Neural cell (in vitro differentiated cells): ENCODE measurements at regions not wholly inside any gene's neighbourhood (a gene's known extent, or its start where the extent isn't known, plus 50 kb on each side); places are given as distances from the start of the nearest gene placed in this dataset.

Experiments used
- H2AFZ ChIP-seq: fragments of 200-600, 300-800 bp; sonication (generic), shearing (Covaris generic); 2 replicates; pipeline ENCODE4 v1.6.0; 2014; ENCODE audit warnings: low read depth, mild to moderate bottlenecking, antibody characterized with exemption, low read length, moderate library complexity
- H3F3A ChIP-seq: fragments of 200-600 bp; shearing (Covaris generic); 2 replicates; pipeline ENCODE4 v1.6.1; 2016; ENCODE audit warnings: mild to moderate bottlenecking, moderate library complexity, mixed read lengths, antibody characterized with exemption, low read length; ENCODE audit not compliant: insufficient read depth, poor library complexity, severe bottlenecking
- H3K27ac ChIP-seq: fragments of 200-600, 300-800 bp; sonication (generic), shearing (Covaris generic); 2 replicates; pipeline ENCODE4 v1.5.1; 2014; ENCODE audit warnings: mild to moderate bottlenecking, low read length, moderate library complexity
- H3K27me3 ChIP-seq: fragments of 300-800, 200-600 bp; sonication (generic), shearing (Covaris generic); 2 replicates; pipeline ENCODE4 v1.6.0; 2014; ENCODE audit warnings: mild to moderate bottlenecking, low read depth, low read length, moderate library complexity; ENCODE audit not compliant: insufficient read depth
- H3K36me3 ChIP-seq: fragments of 300-800, 200-600 bp; sonication (generic), shearing (Covaris generic); 2 replicates; pipeline ENCODE4 v1.5.1; 2014; ENCODE audit warnings: mild to moderate bottlenecking, antibody characterized with exemption, low read length, moderate library complexity; ENCODE audit not compliant: insufficient read depth
- H3K4me2 ChIP-seq: fragments of 300-800, 200-600 bp; sonication (generic), shearing (Covaris generic); 2 replicates; pipeline ENCODE4 v1.6.0; 2014; ENCODE audit warnings: mild to moderate bottlenecking, low read length
- H3K4me3 ChIP-seq: fragments of 300-800, 200-600 bp; sonication (generic), shearing (Covaris generic); 2 replicates; pipeline ENCODE4 v1.5.1; 2014; ENCODE audit warnings: mild to moderate bottlenecking, low read length, moderate library complexity
- H3K79me2 ChIP-seq: fragments of 200-600 bp; shearing (Covaris generic); replicated peaks from 2 replicates; pipeline ENCODE4 v1.6.0; 2014; ENCODE audit warnings: mild to moderate bottlenecking, low read length, moderate library complexity; ENCODE audit not compliant: insufficient read depth
- H3K9ac ChIP-seq: fragments of 300-800, 200-600 bp; sonication (generic), shearing (Covaris generic); 2 replicates; pipeline ENCODE4 v1.6.1; 2016; ENCODE audit warnings: mild to moderate bottlenecking, low read length, mixed read lengths
- H3K9me2 ChIP-seq: fragments of 200-600 bp; shearing (Covaris generic); 2 replicates; pipeline ENCODE4 v1.6.1; 2016; ENCODE audit warnings: mild to moderate bottlenecking, low read length, mixed read lengths; ENCODE audit not compliant: insufficient read depth
- H3K9me3 ChIP-seq: fragments of 200-600, 300-800 bp; sonication (generic), shearing (Covaris generic); 2 replicates; pipeline ENCODE4 v1.6.1; 2016; ENCODE audit warnings: mild to moderate bottlenecking, mixed run types, low read length, moderate library complexity, mixed read lengths
- H4K20me1 ChIP-seq: fragments of 200-600 bp; shearing (Covaris generic); 2 replicates; pipeline ENCODE4 v1.6.1; 2016; ENCODE audit warnings: mild to moderate bottlenecking, mixed run types; ENCODE audit not compliant: insufficient read depth
- EP300 ChIP-seq: fragments of 450-650 bp; conservative IDR thresholded peaks from 2 replicates; pipeline ENCODE4 v1.6.1; 2014; ENCODE audit warnings: antibody characterized with exemption, mild to moderate bottlenecking, moderate library complexity; ENCODE audit not compliant: poor library complexity, severe bottlenecking
- EZH2 ChIP-seq: fragments of 200-600, 300-800 bp; shearing (Covaris generic), sonication (generic); IDR thresholded peaks from 2 replicates; pipeline ENCODE4 v1.6.1; 2014; ENCODE audit warnings: antibody characterized with exemption, low read length, borderline replicate concordance, mild to moderate bottlenecking; ENCODE audit not compliant: insufficient read depth, poor library complexity, severe bottlenecking
- MXI1 ChIP-seq: fragments of 450-650 bp; conservative IDR thresholded peaks from 2 replicates; pipeline ENCODE4 v1.6.1; 2014; ENCODE audit warnings: antibody characterized with exemption, mild to moderate bottlenecking; ENCODE audit not compliant: poor library complexity, severe bottlenecking
- POLR2AphosphoS5 ChIP-seq: IDR thresholded peaks from 2 replicates; pipeline ENCODE4 v1.6.1; 2012
- RAD21 ChIP-seq: fragments of 450-650 bp; conservative IDR thresholded peaks from 2 replicates; pipeline ENCODE4 v1.6.1; 2014; ENCODE audit warnings: antibody characterized with exemption, mild to moderate bottlenecking, moderate library complexity
- SMC3 ChIP-seq: fragments of 450-650 bp; conservative IDR thresholded peaks from 2 replicates; pipeline ENCODE4 v1.6.1; 2014; ENCODE audit warnings: antibody characterized with exemption, mild to moderate bottlenecking, moderate library complexity; ENCODE audit not compliant: poor library complexity
- TAF1 ChIP-seq: IDR thresholded peaks from 2 replicates; pipeline ENCODE4 v1.6.1; 2012; ENCODE audit warnings: low read depth
- TF ChIP-seq, protein P1 (sequence below): IDR thresholded peaks from 2 replicates; pipeline ENCODE4 v1.6.1; 2012; ENCODE audit warnings: borderline replicate concordance
- TF ChIP-seq, protein P2 (sequence below): fragments of 450-650 bp; IDR thresholded peaks from 2 replicates; pipeline ENCODE4 v1.5.1; 2014; ENCODE audit warnings: antibody characterized with exemption, mild to moderate bottlenecking, moderate library complexity; ENCODE audit not compliant: poor library complexity, severe bottlenecking

DNA sequence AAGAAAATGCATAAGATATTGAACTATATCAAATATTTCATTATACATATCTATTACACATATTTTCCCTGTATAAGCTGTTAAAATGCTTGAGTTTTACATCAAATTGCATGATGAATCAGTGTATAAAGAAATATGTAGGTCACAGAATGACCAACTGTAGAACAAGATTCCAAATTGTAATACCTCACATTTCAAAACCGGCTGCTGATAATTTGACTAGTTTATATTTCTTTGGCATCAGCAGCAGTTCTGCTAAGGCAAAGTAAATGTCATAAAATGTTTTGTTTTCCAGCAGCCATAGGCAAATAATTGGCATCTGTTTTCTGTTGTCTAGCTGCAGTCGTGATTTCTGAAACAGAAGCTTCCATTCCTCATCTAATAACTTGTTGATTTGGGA is 633.9 kb downstream of the ARL4A start:
- Histone ChIP-seq H3K4me2 (no peak overlapping the region), H3K9me2 (no peaks in the 10 kb centered on the region)

DNA sequence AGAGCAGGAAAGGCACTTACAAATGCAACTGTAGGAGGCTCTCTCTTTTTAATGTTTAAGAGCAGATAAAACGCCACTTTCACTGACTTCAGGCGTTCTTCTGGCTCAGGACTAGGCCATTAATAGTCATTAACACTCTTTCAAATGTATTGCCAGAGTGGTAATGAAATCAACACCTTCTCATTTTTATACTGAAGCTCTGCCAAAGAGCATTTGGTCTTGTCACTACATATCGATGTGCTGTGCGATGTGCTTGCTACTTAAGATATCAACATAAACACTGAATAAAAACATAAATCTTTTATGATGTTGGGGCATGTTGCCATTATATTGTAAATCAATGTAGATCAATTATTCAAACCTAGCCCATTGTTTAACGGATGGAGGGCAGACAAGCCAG is 634.7 kb downstream of the ARL4A start:
- Histone ChIP-seq H3K9me3 (peaks cover 6% of the 10 kb centered on the region), H3K4me3 (no peak overlapping the region), H3K4me2 (no peak overlapping the region), H3K36me3 (no peaks in the 10 kb centered on the region), H3K27ac (no peak overlapping the region), H3K27me3 (no peaks in the 10 kb centered on the region), H4K20me1 (no peaks in the 10 kb centered on the region), H3K9me2 (no peaks in the 10 kb centered on the region), H3K79me2 (no peaks in the 10 kb centered on the region), H3F3A (no peaks in the 10 kb centered on the region), H3K9ac (no peak overlapping the region), H2AFZ (no peak overlapping the region)
- TF ChIP-seq TAF1 (no peak), MXI1 (no peak), POLR2AphosphoS5 (no peak), SMC3 (no peak), EZH2 (no peak), RAD21 (no peak), EP300 (no peak)
- TF ChIP-seq, protein P1, sequence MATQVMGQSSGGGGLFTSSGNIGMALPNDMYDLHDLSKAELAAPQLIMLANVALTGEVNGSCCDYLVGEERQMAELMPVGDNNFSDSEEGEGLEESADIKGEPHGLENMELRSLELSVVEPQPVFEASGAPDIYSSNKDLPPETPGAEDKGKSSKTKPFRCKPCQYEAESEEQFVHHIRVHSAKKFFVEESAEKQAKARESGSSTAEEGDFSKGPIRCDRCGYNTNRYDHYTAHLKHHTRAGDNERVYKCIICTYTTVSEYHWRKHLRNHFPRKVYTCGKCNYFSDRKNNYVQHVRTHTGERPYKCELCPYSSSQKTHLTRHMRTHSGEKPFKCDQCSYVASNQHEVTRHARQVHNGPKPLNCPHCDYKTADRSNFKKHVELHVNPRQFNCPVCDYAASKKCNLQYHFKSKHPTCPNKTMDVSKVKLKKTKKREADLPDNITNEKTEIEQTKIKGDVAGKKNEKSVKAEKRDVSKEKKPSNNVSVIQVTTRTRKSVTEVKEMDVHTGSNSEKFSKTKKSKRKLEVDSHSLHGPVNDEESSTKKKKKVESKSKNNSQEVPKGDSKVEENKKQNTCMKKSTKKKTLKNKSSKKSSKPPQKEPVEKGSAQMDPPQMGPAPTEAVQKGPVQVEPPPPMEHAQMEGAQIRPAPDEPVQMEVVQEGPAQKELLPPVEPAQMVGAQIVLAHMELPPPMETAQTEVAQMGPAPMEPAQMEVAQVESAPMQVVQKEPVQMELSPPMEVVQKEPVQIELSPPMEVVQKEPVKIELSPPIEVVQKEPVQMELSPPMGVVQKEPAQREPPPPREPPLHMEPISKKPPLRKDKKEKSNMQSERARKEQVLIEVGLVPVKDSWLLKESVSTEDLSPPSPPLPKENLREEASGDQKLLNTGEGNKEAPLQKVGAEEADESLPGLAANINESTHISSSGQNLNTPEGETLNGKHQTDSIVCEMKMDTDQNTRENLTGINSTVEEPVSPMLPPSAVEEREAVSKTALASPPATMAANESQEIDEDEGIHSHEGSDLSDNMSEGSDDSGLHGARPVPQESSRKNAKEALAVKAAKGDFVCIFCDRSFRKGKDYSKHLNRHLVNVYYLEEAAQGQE: no peak
- TF ChIP-seq, protein P2, sequence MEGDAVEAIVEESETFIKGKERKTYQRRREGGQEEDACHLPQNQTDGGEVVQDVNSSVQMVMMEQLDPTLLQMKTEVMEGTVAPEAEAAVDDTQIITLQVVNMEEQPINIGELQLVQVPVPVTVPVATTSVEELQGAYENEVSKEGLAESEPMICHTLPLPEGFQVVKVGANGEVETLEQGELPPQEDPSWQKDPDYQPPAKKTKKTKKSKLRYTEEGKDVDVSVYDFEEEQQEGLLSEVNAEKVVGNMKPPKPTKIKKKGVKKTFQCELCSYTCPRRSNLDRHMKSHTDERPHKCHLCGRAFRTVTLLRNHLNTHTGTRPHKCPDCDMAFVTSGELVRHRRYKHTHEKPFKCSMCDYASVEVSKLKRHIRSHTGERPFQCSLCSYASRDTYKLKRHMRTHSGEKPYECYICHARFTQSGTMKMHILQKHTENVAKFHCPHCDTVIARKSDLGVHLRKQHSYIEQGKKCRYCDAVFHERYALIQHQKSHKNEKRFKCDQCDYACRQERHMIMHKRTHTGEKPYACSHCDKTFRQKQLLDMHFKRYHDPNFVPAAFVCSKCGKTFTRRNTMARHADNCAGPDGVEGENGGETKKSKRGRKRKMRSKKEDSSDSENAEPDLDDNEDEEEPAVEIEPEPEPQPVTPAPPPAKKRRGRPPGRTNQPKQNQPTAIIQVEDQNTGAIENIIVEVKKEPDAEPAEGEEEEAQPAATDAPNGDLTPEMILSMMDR: no peak

More for the DNA sequence above, 633.9 kb downstream of the ARL4A start:
- Histone ChIP-seq H4K20me1 (no peaks in the 10 kb centered on the region), H3K27ac (no peak overlapping the region), H3K27me3 (no peaks in the 10 kb centered on the region), H3K4me3 (no peak overlapping the region), H2AFZ (no peak overlapping the region), H3K9me3 (no peaks in the 10 kb centered on the region), H3K79me2 (no peaks in the 10 kb centered on the region), H3K36me3 (no peaks in the 10 kb centered on the region), H3F3A (no peaks in the 10 kb centered on the region), H3K9ac (no peak overlapping the region)
- no peak for TF ChIP-seq SMC3
- TF ChIP-seq, protein P2: no peak
- no peak for TF ChIP-seq EP300
- no peak for TF ChIP-seq RAD21
- TF ChIP-seq, protein P1: no peak
- TF ChIP-seq TAF1: no peak
- TF ChIP-seq EZH2: no peak
